ENCODE measurements at regions not wholly inside any gene's neighbourhood (a gene's known extent, or its start where the extent isn't known, plus 50 kb on each side); places are given as distances from the start of the nearest gene placed in this dataset.

DNA sequence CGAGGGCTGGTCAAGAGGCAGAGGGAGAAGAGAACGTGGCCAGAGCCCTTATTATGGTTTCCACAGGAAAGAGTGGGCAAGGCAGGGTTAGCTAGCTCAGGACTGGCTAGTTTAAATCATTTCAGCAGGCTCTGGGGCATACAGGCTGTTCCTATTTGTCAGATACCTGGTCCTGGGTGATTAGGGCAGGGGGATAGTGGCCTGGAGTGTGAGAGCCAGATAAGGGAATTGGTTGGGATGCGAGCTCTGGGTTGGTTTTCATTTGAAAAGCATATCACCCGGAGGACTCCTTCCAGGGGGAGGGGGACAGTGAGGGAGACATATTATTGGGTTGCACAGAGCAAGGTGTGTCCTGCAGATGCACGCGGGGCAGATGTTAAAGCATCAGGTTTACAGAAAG is 75.3 kb upstream of the CLDN10 start (continued):
- TF ChIP-seq, protein P1, sequence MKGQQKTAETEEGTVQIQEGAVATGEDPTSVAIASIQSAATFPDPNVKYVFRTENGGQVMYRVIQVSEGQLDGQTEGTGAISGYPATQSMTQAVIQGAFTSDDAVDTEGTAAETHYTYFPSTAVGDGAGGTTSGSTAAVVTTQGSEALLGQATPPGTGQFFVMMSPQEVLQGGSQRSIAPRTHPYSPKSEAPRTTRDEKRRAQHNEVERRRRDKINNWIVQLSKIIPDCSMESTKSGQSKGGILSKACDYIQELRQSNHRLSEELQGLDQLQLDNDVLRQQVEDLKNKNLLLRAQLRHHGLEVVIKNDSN (CRISPR knock-in tag; IDR thresholded peaks at IDR 0.05), result no peak

DNA sequence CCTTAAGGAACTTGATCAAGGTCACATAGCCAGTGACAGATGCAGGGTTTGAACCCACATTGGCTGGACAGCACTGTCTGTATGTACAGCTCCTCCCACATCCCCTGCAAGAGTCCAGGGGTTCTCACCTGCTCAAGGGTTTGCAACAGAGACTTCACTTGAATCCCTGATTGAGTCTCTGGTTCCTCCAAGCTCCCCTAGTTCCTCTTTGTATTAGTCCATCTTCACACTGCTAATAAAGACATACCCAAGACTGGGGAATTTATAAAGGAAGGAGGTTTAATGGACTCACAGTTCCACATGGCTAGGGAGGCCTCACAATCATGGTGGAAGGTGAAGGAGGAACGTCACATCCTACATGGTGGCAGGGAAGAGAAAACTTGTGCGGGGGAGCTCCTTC is 72.8 kb upstream of the CLDN10 start:
- ChIA-PET POLR2A (no interaction called here), CTCF (interaction anchor here (0.5 to 3.5 kb wide), 10 partner anchors 14 to 294 kb away, joined by 3 to 12 read pairs (median 4); partner anchors contain the start of gene CLDN10)
- no peak for DNase-seq (ENCODE audit: low spot score)
- H3K27me3 Mint-ChIP-seq (ENCODE audit: low read depth), result no peaks in the 10 kb centered on the region; the same call in 1 of the 2 replicates
- H3K36me3 Mint-ChIP-seq, result no peaks in the 10 kb centered on the region
- TF ChIP-seq, protein P2, sequence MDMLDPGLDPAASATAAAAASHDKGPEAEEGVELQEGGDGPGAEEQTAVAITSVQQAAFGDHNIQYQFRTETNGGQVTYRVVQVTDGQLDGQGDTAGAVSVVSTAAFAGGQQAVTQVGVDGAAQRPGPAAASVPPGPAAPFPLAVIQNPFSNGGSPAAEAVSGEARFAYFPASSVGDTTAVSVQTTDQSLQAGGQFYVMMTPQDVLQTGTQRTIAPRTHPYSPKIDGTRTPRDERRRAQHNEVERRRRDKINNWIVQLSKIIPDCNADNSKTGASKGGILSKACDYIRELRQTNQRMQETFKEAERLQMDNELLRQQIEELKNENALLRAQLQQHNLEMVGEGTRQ (CRISPR knock-in tag; IDR thresholded peaks at IDR 0.05), result no peak
- TF ChIP-seq, protein P3, sequence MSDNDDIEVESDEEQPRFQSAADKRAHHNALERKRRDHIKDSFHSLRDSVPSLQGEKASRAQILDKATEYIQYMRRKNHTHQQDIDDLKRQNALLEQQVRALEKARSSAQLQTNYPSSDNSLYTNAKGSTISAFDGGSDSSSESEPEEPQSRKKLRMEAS (CRISPR knock-in tag; IDR thresholded peaks at IDR 0.05), result no peak
- TF ChIP-seq, protein P4, sequence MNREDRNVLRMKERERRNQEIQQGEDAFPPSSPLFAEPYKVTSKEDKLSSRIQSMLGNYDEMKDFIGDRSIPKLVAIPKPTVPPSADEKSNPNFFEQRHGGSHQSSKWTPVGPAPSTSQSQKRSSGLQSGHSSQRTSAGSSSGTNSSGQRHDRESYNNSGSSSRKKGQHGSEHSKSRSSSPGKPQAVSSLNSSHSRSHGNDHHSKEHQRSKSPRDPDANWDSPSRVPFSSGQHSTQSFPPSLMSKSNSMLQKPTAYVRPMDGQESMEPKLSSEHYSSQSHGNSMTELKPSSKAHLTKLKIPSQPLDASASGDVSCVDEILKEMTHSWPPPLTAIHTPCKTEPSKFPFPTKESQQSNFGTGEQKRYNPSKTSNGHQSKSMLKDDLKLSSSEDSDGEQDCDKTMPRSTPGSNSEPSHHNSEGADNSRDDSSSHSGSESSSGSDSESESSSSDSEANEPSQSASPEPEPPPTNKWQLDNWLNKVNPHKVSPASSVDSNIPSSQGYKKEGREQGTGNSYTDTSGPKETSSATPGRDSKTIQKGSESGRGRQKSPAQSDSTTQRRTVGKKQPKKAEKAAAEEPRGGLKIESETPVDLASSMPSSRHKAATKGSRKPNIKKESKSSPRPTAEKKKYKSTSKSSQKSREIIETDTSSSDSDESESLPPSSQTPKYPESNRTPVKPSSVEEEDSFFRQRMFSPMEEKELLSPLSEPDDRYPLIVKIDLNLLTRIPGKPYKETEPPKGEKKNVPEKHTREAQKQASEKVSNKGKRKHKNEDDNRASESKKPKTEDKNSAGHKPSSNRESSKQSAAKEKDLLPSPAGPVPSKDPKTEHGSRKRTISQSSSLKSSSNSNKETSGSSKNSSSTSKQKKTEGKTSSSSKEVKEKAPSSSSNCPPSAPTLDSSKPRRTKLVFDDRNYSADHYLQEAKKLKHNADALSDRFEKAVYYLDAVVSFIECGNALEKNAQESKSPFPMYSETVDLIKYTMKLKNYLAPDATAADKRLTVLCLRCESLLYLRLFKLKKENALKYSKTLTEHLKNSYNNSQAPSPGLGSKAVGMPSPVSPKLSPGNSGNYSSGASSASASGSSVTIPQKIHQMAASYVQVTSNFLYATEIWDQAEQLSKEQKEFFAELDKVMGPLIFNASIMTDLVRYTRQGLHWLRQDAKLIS (CRISPR knock-in tag; IDR thresholded peaks at IDR 0.05; ENCODE audit: borderline replicate concordance), result no peak
- TF ChIP-seq ZNF232 (CRISPR knock-in tag; IDR thresholded peaks at IDR 0.05), result no peak
- TF ChIP-seq, protein P5, sequence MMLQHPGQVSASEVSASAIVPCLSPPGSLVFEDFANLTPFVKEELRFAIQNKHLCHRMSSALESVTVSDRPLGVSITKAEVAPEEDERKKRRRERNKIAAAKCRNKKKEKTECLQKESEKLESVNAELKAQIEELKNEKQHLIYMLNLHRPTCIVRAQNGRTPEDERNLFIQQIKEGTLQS (CRISPR knock-in tag; conservative IDR thresholded peaks at IDR 0.05), result no peak
- TF ChIP-seq, protein P6, sequence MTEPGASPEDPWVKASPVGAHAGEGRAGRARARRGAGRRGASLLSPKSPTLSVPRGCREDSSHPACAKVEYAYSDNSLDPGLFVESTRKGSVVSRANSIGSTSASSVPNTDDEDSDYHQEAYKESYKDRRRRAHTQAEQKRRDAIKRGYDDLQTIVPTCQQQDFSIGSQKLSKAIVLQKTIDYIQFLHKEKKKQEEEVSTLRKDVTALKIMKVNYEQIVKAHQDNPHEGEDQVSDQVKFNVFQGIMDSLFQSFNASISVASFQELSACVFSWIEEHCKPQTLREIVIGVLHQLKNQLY (CRISPR knock-in tag; IDR thresholded peaks at IDR 0.05), result no peak
- no peak for TF ChIP-seq TP53 (CRISPR knock-in tag; IDR thresholded peaks at IDR 0.05)
- TF ChIP-seq, protein P7, sequence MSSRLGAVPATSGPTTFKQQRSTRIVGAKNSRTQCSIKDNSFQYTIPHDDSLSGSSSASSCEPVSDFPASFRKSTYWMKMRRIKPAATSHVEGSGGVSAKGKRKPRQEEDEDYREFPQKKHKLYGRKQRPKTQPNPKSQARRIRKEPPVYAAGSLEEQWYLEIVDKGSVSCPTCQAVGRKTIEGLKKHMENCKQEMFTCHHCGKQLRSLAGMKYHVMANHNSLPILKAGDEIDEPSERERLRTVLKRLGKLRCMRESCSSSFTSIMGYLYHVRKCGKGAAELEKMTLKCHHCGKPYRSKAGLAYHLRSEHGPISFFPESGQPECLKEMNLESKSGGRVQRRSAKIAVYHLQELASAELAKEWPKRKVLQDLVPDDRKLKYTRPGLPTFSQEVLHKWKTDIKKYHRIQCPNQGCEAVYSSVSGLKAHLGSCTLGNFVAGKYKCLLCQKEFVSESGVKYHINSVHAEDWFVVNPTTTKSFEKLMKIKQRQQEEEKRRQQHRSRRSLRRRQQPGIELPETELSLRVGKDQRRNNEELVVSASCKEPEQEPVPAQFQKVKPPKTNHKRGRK (CRISPR knock-in tag; IDR thresholded peaks at IDR 0.05; ENCODE audit: borderline replicate concordance), result no peak
- TF ChIP-seq HMGA2 (CRISPR knock-in tag; IDR thresholded peaks at IDR 0.05), result no peak
- no peak for TF ChIP-seq JAZF1 (CRISPR knock-in tag; IDR thresholded peaks at IDR 0.05)
- no peak overlapping the region for H3K4me3 Mint-ChIP-seq
- no peaks in the 10 kb centered on the region for H3K9me3 Mint-ChIP-seq
- ATAC-seq, result no peak
- H3K27ac Mint-ChIP-seq, result no peak overlapping the region
- H3K4me1 Mint-ChIP-seq, result peaks cover 5% of the 10 kb centered on the region

DNA sequence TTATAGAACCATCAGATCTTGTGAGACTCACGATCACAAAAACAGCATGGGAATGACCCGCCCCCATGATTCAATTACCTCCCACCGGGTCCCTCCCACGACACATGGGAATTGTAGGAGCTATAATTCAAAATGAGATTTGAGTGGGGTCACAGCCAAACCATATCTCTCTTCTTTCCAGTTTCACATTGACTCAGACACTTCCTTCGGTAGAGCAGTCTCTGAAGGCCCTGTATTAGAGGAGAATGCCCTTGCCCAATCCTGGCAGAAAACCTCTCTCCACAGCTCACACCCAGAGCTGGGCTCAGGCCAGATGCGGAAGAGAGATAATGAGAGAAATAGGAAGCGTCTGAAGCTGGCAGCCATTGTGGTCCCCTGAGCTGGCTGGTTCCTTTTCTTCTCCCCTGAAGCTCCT is 72.4 kb upstream of the CLDN10 start:
- H3K27me3 Mint-ChIP-seq (ENCODE audit: low read depth), result no peaks in the 10 kb centered on the region; the same call in 1 of the 2 replicates
- POLR2A ChIA-PET, result interaction anchor here (1.6 kb wide), 1 partner anchor 57 kb away, joined by 3 read pairs; no protein-coding TSS in a partner anchor
- no peaks in the 10 kb centered on the region for H3K36me3 Mint-ChIP-seq
- no peak for TF ChIP-seq ZNF219 (CRISPR knock-in tag; IDR thresholded peaks at IDR 0.05; ENCODE audit: borderline replicate concordance)
- TF ChIP-seq HMGA2 (CRISPR knock-in tag; IDR thresholded peaks at IDR 0.05), result no peak
- no peak for TF ChIP-seq NR2C2 (CRISPR knock-in tag; IDR thresholded peaks at IDR 0.05)
- no peak for TF ChIP-seq ZNF416 (CRISPR knock-in tag; IDR thresholded peaks at IDR 0.05)
- no peak for TF ChIP-seq ZNF263 (CRISPR knock-in tag; IDR thresholded peaks at IDR 0.05; ENCODE audit: low read depth)
- H3K4me1 Mint-ChIP-seq, result peaks cover 1% of the 10 kb centered on the region
- no peak overlapping the region for H3K27ac Mint-ChIP-seq
- DNase-seq (ENCODE audit: low spot score) (no peak), ATAC-seq (no peak)
- H3K9me3 Mint-ChIP-seq, result no peaks in the 10 kb centered on the region
- no peak overlapping the region for H3K4me3 Mint-ChIP-seq
- CTCF ChIA-PET, result interaction anchor here (0.5 to 3.5 kb wide), 13 partner anchors 14 to 294 kb away, joined by 3 to 12 read pairs (median 4); partner anchors contain the start of gene CLDN10
